ENCODE measurements at regions not wholly inside any gene's neighbourhood (a gene's known extent, or its start where the extent isn't known, plus 50 kb on each side); places are given as distances from the start of the nearest gene placed in this dataset.

DNA sequence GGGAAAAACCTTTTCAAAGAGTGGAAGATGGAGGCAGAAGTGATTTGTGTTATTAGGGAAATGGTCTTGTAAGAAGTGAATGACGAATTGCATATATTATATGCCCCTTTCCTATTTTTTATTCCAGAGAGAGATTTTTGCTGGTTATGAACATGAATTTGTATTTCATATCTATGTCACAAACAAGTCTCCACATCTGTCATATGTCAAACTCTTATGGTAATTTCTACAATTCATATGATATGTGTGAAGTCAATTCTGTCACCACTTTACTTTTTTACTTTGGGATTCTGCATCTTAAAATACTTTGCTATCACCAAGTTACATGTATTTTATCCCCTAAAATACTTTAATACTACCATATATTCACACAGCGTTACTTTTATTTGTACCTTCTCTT is 594.2 kb upstream of the ARPP21 start:
- Histone ChIP-seq H3K4me2 (no peak overlapping the region), H4K20me1 (replicated peaks; ENCODE audit: insufficient read depth) (no peaks in the 10 kb centered on the region), H3K36me3 (ENCODE audit: insufficient read depth) (no peaks in the 10 kb centered on the region), H3K27me3 (ENCODE audit: insufficient read depth) (no peaks in the 10 kb centered on the region), H3K79me2 (replicated peaks; ENCODE audit: insufficient read depth) (no peaks in the 10 kb centered on the region), H3K4me1 (ENCODE audit: insufficient read depth) (no peaks in the 10 kb centered on the region), H3F3A (replicated peaks; ENCODE audit: low read depth) (no peaks in the 10 kb centered on the region), H3K4me3 (no peak overlapping the region), H3K27ac (ENCODE audit: low read depth) (no peak overlapping the region), H2AFZ (no peak overlapping the region), H3K9me2 (ENCODE audit: insufficient read depth) (peaks cover 13% of the 10 kb centered on the region; the same call in 1 of the 2 replicates)
- H3K27me3 Mint-ChIP-seq (ENCODE audit: insufficient read depth, low read depth, poor library complexity): no peaks in the 10 kb centered on the region
- no peaks in the 10 kb centered on the region for H3K36me3 Mint-ChIP-seq (ENCODE audit: low read depth)
- H3K4me3 Mint-ChIP-seq: no peak overlapping the region
- TF ChIP-seq, protein P1, sequence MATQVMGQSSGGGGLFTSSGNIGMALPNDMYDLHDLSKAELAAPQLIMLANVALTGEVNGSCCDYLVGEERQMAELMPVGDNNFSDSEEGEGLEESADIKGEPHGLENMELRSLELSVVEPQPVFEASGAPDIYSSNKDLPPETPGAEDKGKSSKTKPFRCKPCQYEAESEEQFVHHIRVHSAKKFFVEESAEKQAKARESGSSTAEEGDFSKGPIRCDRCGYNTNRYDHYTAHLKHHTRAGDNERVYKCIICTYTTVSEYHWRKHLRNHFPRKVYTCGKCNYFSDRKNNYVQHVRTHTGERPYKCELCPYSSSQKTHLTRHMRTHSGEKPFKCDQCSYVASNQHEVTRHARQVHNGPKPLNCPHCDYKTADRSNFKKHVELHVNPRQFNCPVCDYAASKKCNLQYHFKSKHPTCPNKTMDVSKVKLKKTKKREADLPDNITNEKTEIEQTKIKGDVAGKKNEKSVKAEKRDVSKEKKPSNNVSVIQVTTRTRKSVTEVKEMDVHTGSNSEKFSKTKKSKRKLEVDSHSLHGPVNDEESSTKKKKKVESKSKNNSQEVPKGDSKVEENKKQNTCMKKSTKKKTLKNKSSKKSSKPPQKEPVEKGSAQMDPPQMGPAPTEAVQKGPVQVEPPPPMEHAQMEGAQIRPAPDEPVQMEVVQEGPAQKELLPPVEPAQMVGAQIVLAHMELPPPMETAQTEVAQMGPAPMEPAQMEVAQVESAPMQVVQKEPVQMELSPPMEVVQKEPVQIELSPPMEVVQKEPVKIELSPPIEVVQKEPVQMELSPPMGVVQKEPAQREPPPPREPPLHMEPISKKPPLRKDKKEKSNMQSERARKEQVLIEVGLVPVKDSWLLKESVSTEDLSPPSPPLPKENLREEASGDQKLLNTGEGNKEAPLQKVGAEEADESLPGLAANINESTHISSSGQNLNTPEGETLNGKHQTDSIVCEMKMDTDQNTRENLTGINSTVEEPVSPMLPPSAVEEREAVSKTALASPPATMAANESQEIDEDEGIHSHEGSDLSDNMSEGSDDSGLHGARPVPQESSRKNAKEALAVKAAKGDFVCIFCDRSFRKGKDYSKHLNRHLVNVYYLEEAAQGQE (IDR thresholded peaks at IDR 0.05; ENCODE audit: unreplicated experiment): no peak
- no peak for TF ChIP-seq EZH2 (IDR thresholded peaks at IDR 0.05; ENCODE audit: low read depth, unreplicated experiment)
- no peak for TF ChIP-seq NANOG (IDR thresholded peaks at IDR 0.05; ENCODE audit: borderline replicate concordance)
- no peak for TF ChIP-seq JUNB (IDR thresholded peaks at IDR 0.05; ENCODE audit: unreplicated experiment)
- TF ChIP-seq CTCF (conservative IDR thresholded peaks at IDR 0.05; ENCODE audit: low read depth in 2 of 2): no peak
- no peak for TF ChIP-seq ZNF331 (CRISPR knock-in tag; IDR thresholded peaks at IDR 0.05; ENCODE audit: low read depth)
- no peak for TF ChIP-seq EZH2phosphoT487 (IDR thresholded peaks at IDR 0.05; ENCODE audit: unreplicated experiment)
- TF ChIP-seq POLR2AphosphoS5 (IDR thresholded peaks at IDR 0.05; ENCODE audit: low read depth): no peak
- DNase-seq (ENCODE audit: low spot score) (no peak), ATAC-seq (no peak)
- no peaks in the 10 kb centered on the region for H3K9me3 Mint-ChIP-seq
- no peaks in the 10 kb centered on the region for H3K4me1 Mint-ChIP-seq
- no peak overlapping the region for H3K27ac Mint-ChIP-seq

- peak; percentile 14 for DNase-seq (ENCODE audit: low spot score)
- H3K4me3 ChIP-seq: no peak overlapping the region
- Mint-ChIP-seq H3K36me3 (ENCODE audit: low read depth) (no peaks in the 10 kb centered on the region), H3K4me1 (no peaks in the 10 kb centered on the region), H3K27ac (no peak overlapping the region), H3K27me3 (ENCODE audit: insufficient read depth, low read depth, poor library complexity) (no peaks in the 10 kb centered on the region), H3K4me3 (no peak overlapping the region), H3K9me3 (no peaks in the 10 kb centered on the region)
- no peak overlapping the region for H3K27ac ChIP-seq (ENCODE audit: low read depth)
- H4K20me1 ChIP-seq (replicated peaks; ENCODE audit: insufficient read depth): no peaks in the 10 kb centered on the region
- no peak overlapping the region for H2AFZ ChIP-seq
- TF ChIP-seq EZH2 (IDR thresholded peaks at IDR 0.05; ENCODE audit: low read depth, unreplicated experiment) (no peak), CTCF (conservative IDR thresholded peaks at IDR 0.05; ENCODE audit: low read depth in 2 of 2) (peak in 1 of 2 experiments; percentile 34; a peak in 2 of 4 replicates), ETS1 (IDR thresholded peaks at IDR 0.05) (no peak)
- no peaks in the 10 kb centered on the region for H3K27me3 ChIP-seq (ENCODE audit: insufficient read depth)
- H3K9me2 ChIP-seq (ENCODE audit: insufficient read depth): no peaks in the 10 kb centered on the region
- no peaks in the 10 kb centered on the region for H3K4me1 ChIP-seq (ENCODE audit: insufficient read depth)
- H3F3A ChIP-seq (replicated peaks; ENCODE audit: low read depth): no peaks in the 10 kb centered on the region
- no peaks in the 10 kb centered on the region for H3K79me2 ChIP-seq (replicated peaks; ENCODE audit: insufficient read depth)
- H3K36me3 ChIP-seq (ENCODE audit: insufficient read depth): no peaks in the 10 kb centered on the region
- H3K4me2 ChIP-seq: no peak overlapping the region
- peak; percentile 63 for ATAC-seq
Measured at GRCh38 chr3:35064761-35065160, 574.6 kb upstream of the ARPP21 start.

All from GM23338 (cell line).